ENCODE measurements at regions not wholly inside any gene's neighbourhood (a gene's known extent, or its start where the extent isn't known, plus 50 kb on each side); places are given as distances from the start of the nearest gene placed in this dataset.

GRCh38 chr7:19209166-19209696 lies 64.0 kb upstream of the FERD3L start (continued):
- TF ChIP-seq ZNF274 (IDR thresholded peaks at IDR 0.05; ENCODE audit: borderline replicate concordance, extremely low read depth, low read length): no peak

Measured in H1 (cell line).